Urothelium cell line (cell line): ENCODE measurements at regions not wholly inside any gene's neighbourhood (a gene's known extent, or its start where the extent isn't known, plus 50 kb on each side); places are given as distances from the start of the nearest gene placed in this dataset.

Experiments
- DNase-seq: peaks from one replicate; pipeline ENCODE4 v3.0.0; 2011; ENCODE audit warnings: low spot score, mixed read lengths
- FAIRE-seq: peaks from 2 replicates; lab custom pipeline; 2011; peaks lifted over from hg19 to GRCh38; lab: Jason Lieb, UNC

GRCh38 chr10:30127120-30127541, 67.7 kb upstream of the JCAD start:
- no peak for DNase-seq
- FAIRE-seq, result no peak

DNA sequence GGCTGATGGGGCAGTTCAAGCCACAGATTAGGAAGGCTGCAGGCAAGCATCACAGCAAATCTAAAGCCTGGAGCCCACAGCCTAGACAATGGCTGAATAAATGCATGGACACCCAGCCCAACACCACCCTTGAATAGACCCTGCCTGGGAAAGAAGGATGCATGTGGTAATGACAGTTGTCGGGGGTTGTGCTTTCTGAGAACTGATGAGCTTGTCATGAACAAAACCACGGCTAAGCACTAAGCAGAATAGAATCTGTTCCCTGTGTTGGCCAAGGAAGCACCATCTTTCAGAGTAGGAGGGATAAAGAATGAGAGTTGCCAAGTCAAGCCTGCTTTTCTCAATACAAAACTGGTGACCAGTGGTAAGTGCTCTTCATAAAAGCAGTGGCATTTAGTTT, 66.1 kb upstream of the JCAD start:
- no peak for FAIRE-seq
- no peak for DNase-seq

DNA sequence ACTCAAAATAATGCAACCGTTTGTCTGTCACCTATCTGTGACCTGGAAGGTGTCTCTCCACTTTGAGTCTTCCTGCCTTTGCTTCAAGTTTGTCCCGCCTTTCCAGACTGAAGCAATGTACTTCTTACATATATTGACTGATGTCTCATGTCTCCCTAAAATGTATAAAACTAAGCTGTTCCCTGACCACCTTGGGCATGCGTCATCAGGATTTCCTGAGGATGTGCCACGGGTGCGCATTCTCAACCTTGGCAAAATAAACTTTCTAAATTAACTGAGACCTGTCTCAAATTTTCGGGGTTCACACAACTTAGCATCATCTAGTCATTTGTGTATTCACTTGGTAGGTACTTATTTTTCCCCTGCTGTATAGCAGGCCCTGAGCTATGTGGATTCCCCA, 65.3 kb upstream of the JCAD start:
- DNase-seq (no peak), FAIRE-seq (no peak)

DNA sequence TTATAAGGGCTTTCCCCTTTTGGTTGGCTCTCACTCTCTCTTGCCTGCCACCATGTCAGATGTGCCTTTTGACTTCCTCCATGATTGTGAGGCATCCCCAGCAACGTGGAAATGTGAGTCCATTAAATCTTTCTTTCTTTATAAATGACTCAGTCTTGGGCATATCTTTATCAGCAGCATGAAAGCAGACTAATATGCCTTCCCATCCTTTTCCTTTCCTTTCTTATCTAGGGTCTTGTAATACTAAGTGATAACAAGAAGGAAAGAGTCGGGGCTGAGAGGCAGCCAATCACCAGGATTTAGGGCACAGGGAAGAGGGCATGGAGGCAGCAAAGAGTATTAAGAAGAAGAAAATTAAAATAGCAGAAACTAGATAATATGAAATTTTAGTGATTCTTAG, 62.0 kb upstream of the JCAD start:
- FAIRE-seq, result no peak
- no peak for DNase-seq

DNA sequence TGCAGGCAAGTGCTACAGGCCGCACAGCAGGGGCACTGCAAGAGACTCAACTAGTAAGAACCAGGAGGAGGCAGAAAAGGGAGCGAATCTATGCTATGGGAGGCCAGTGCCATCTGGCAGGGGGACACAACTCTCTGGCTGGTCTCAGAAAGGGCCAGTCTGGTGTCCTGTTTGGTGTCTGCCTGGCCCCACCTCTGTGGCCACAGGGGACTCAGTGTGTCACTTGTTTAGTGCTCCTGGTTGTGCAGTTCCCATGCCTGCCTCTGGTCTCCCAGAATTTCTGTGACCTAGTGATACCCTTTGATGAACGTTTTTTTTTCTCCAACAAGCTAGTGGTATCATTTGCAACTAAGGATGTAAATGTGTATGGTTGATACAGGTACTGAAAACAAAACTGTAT, 59.2 kb upstream of the JCAD start:
- DNase-seq (no peak), FAIRE-seq (no peak)

DNA sequence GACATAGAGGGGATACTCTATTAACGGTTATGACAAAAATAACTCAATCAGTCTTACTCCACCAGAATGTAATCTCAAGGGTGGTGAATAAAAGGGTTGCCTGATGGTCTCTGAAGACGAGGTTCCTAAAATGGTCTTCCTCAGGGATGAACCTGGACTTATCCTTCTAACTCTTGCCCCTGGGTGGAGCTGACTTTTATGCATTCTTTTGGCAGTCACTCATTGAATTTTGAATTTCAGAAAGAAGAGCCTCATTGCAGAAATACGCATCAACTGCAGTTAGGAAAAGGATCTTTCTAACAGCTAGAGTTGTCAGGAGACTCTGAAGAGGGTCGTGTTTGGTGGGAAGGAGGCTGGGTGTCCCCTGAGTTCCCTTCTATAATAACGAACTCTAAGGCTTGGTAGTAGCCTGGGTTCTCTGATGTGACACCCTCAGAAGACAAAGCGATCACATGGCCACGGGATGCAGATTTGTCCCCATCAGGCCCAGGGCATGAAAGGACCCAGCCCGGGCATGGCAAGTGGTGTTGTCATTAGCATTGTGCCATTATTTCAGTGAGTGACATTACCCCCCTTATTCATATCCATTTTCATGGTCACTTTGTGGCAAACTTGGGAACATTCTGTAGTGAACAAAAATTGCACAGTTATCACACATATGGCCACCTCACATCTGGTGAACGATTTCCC, 58.6 kb upstream of the JCAD start:
- FAIRE-seq, result no peak
- no peak for DNase-seq

DNA sequence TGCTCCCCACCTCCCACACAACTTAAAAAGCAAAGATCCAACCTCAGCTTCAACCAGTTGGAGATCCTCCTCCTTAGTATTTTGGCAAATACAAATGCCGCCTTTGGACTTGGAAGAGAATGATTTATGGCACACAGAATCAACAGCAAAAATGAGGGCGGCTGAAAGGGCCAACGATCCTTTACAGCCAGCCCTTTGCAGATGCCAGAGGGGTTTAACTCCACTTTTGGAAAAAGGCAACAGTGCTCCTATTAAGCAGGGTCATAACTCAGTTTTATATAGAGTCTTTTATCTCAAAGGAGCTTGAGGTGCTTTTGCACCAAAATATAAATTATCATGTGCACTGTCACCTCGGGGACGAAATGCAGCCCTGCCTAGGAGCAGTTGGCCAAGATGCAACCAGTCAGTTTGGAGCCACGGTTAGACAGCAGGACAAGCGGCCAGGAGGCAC, 56.7 kb upstream of the JCAD start:
- DNase-seq (no peak), FAIRE-seq (peak; percentile 20)

DNA sequence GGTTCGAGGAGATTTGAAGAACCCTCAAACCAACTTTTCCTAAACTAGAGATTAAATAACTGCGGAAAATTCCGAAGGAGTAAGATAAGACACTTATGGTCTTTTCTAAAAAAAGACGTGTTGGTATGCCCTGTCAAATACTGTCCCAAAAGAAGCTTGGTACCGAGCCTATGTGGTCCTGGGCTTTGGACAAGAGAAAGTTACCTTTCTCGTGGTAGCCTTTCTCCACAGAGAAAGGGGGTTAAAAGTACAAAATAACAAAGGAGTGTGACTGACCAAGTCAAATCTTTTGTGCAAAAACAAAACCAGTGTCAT, 56.2 kb upstream of the JCAD start:
- FAIRE-seq (no peak), DNase-seq (no peak)

GRCh38 chr10:30114881-30115625, 55.7 kb upstream of the JCAD start:
- no peak for DNase-seq
- no peak for FAIRE-seq

- FAIRE-seq (no peak), DNase-seq (no peak)
These were observed 55.0 kb upstream of the JCAD start for GRCh38 chr10:30114401-30114800.

DNA sequence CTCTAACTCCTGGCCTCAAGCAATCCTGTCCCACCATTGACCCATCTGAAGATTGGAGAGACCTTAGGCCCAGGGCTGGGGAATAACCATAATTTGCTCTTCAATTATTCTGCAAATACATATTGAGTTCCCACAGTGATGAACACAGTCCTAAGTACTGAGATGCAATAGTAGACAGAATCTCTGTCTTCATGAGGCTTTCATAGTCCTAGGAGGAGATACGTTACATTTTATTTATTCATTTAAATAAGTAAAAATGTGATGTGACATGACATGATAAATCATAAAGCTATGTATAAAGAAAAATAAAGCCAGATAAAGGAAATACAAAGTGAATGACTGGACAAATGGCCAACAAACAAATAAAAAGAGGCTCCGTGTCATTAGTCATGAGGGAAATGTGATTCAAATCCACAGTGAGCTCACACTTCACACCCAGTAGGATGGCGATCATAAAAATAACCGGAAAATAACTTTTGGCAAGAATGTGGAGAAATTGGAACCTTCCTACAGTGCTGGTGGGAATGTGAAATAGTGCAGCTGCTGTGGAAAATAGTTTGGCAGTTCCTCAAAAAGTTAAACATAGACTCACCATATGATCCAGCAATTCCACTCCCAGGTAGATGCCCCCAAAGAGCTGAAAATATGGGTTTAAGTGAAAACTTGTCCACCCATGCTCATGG, 52.1 kb upstream of the JCAD start:
- DNase-seq (no peak), FAIRE-seq (no peak)
